Transverse colon (tissue), 4 donors: ENCODE measurements at regions not wholly inside any gene's neighbourhood (a gene's known extent, or its start where the extent isn't known, plus 50 kb on each side); places are given as distances from the start of the nearest gene placed in this dataset.

Experiments used
- DNase-seq: peaks from one replicate; pipeline ENCODE4 v3.0.0-alpha.2; 2019
- H3K27ac ChIP-seq, 4 donors: fragments of 200-600 bp; sonication (generic); 2 replicates each; pipeline ENCODE4 v1.5.1; 2016 to 2018; ENCODE audit warnings: inconsistent platforms in 4 of 4
- H3K27me3 ChIP-seq: fragments of 200-600 bp; sonication (generic); 2 replicates; pipeline ENCODE4 v1.5.1; 2017; ENCODE audit warnings: inconsistent platforms
- H3K36me3 ChIP-seq, 4 donors: fragments of 200-600 bp; sonication (generic); 2 replicates each; pipeline ENCODE4 v1.5.1; 2017 to 2019; ENCODE audit warnings: inconsistent platforms in 4 of 4
- H3K4me1 ChIP-seq, 4 donors: fragments of 200-600 bp; sonication (generic); 2 replicates each; pipeline ENCODE4 v1.5.1; 2017 to 2020; ENCODE audit warnings: inconsistent platforms in 4 of 4
- H3K4me3 ChIP-seq, 4 donors: fragments of 200-600 bp; sonication (generic); 1 replicate in 1 of 4; 2 replicates in 3 of 4; pipeline versions ENCODE4 v1.5.1 to v1.6.1; 2017 to 2019; ENCODE audit warnings: inconsistent platforms in 4 of 4
- H3K9me3 ChIP-seq, 2 donors: fragments of 200-600 bp; sonication (generic); 2 replicates each; pipeline ENCODE4 v1.5.1; 2017 to 2019; ENCODE audit warnings: inconsistent platforms in 2 of 2
- EP300 ChIP-seq: sonication (generic); formaldehyde crosslinking; IDR thresholded peaks from one replicate; pipeline ENCODE4 v1.6.1; 2017; ENCODE audit warnings: antibody characterized with exemption, low read depth
- POLR2A ChIP-seq: fragments of 450-650 bp; IDR thresholded peaks from one replicate; pipeline ENCODE4 v1.6.1; 2016; ENCODE audit warnings: antibody characterized with exemption, mild to moderate bottlenecking, moderate library complexity
- POLR2AphosphoS5 ChIP-seq, 3 donors: sonication (generic); formaldehyde crosslinking; IDR thresholded peaks; one replicate each; pipeline ENCODE4 v1.6.1; 2016; ENCODE audit warnings: antibody characterized with exemption in 3 of 3
- WGBS, 2 donors: methylation state at CpG; one replicate each; pipeline ENCODE4 v1.1.5; 2018; ENCODE audit warnings: low coverage in 1 of 2; 5-methylcytosine and 5-hydroxymethylcytosine counted together
- in situ Hi-C, 4 donors: fragments of 200-750 bp; cut with MboI; loops; one replicate each; pipeline versions ENCODE4 v1.15.0 to v1.15.1; 2017; ENCODE audit warnings: low sequenced_read_pairs in 3 of 4, low pct_ligation_motif_present in 1 of 4, low pct_unique_long_range_greater_than_20kb in 1 of 4
- intact Hi-C: fragments of 100-400 bp; cut with DNase I; formaldehyde crosslinking; loops from one replicate; pipeline ENCODE4 v1.15.1; 2023; ENCODE audit warnings: low total_unique reads
- TF ChIP-seq, protein P1 (sequence below), 5 experiments: fragments of 200-600 bp in 3 of 5; fragments of 450-650 bp in 2 of 5; sonication (generic) in 3 of 5; IDR thresholded peaks; 1 replicate in 2 of 5; 2 replicates in 3 of 5; pipeline ENCODE4 v1.5.1; 2016 to 2017; ENCODE audit warnings: antibody characterized with exemption in 5 of 5, inconsistent platforms in 3 of 5, mild to moderate bottlenecking in 2 of 5, moderate library complexity in 1 of 5

DNA sequence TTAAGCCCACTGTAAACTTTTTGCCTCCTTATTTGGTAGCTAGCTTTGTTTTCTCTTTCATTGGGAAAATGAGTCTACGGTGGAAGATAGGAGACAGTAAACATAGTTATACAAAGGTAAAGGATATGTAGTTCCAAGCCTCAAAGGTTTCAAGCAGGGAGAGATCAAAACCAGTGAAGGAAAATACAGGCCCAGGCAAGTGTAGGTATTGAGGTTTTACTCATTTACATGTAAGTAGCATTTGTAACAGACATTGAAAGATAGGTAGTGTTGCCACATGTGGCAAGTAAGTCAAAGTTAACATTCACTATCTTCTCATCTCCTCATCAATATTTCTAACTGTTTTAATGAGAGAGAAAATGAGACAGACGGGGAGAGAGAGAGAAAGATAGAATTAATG is 136.5 kb downstream of the RTL3 start:
- no peak for DNase-seq
- Histone ChIP-seq H3K36me3 (no peaks in the 10 kb centered on the region), H3K27me3 (no peaks in the 10 kb centered on the region), H3K4me1 (no peaks in the 10 kb centered on the region), H3K9me3 (no peaks in the 10 kb centered on the region), H3K4me3 (no peak overlapping the region), H3K27ac (no peak overlapping the region)
- TF ChIP-seq POLR2A (no peak), POLR2AphosphoS5 (IDR thresholded peaks at IDR 0.05) (no peak), EP300 (no peak)
- TF ChIP-seq, protein P1, sequence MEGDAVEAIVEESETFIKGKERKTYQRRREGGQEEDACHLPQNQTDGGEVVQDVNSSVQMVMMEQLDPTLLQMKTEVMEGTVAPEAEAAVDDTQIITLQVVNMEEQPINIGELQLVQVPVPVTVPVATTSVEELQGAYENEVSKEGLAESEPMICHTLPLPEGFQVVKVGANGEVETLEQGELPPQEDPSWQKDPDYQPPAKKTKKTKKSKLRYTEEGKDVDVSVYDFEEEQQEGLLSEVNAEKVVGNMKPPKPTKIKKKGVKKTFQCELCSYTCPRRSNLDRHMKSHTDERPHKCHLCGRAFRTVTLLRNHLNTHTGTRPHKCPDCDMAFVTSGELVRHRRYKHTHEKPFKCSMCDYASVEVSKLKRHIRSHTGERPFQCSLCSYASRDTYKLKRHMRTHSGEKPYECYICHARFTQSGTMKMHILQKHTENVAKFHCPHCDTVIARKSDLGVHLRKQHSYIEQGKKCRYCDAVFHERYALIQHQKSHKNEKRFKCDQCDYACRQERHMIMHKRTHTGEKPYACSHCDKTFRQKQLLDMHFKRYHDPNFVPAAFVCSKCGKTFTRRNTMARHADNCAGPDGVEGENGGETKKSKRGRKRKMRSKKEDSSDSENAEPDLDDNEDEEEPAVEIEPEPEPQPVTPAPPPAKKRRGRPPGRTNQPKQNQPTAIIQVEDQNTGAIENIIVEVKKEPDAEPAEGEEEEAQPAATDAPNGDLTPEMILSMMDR (IDR thresholded peaks at IDR 0.05) = no peak
- in situ Hi-C loops = no loop called here
- 65 to 100% methylated on average over 1 to 2 of the region's 2 CpGs for WGBS, 2 donors
- intact Hi-C loops = no loop called here

DNA sequence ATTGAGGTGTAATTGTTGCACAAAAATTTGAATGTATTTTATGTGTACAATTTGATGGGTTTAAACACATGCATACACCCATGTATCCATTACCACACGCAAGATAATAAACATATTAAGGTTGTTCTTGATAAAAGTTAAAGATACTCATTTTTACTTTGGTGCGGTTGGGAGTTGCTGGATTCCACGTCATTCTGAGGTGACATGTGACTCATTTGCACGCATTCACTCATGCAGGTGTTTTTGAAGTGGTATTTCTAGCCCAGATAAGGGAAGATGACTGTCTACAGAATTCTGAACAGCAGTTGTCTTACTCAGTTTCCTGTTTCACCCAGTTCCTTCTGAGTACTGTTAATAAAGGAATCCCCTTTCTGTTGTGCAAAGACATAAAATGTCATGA is 142.0 kb downstream of the RTL3 start:
- Histone ChIP-seq H3K27me3 (no peaks in the 10 kb centered on the region), H3K9me3 (no peaks in the 10 kb centered on the region), H3K36me3 (no peaks in the 10 kb centered on the region), H3K27ac (no peak overlapping the region), H3K4me1 (no peaks in the 10 kb centered on the region), H3K4me3 (no peak overlapping the region)
- TF ChIP-seq, protein P1 (IDR thresholded peaks at IDR 0.05) = no peak
- TF ChIP-seq EP300 = no peak
- no peak for TF ChIP-seq POLR2AphosphoS5 (IDR thresholded peaks at IDR 0.05)
- no peak for TF ChIP-seq POLR2A
- intact Hi-C loops (no loop called here), in situ Hi-C loops (no loop called here)
- DNase-seq = no peak
- WGBS, 2 donors = 47 to 67% methylated on average over 2 to 4 of the region's 4 CpGs

DNA sequence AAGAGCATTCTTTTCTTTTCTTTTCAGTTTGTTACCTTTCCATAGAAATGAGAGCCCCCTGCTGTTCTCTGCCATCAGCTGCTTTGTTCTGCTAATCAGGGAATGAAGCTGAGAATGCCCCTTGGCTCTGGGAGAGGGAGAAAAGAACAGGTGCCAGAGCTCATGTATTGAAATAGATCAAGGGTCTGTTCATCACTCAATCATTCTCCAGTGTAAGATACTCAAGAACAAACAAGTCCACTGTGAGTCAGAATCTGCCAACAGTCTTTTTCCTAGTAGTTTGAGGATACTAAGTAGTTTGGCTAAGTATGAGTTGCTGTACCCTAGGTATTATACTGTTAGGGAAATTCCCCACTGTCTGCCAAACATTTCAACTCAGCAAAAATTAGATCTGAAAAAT is 144.3 kb downstream of the RTL3 start:
- no peak overlapping the region for H3K27ac ChIP-seq
- no peaks in the 10 kb centered on the region for H3K27me3 ChIP-seq
- H3K9me3 ChIP-seq = no peaks in the 10 kb centered on the region
- DNase-seq = no peak
- in situ Hi-C loops = no loop called here
- intact Hi-C loops = no loop called here
- no peak overlapping the region for H3K4me3 ChIP-seq
- H3K4me1 ChIP-seq = no peaks in the 10 kb centered on the region
- H3K36me3 ChIP-seq = no peaks in the 10 kb centered on the region
- TF ChIP-seq, protein P1 (IDR thresholded peaks at IDR 0.05) = no peak
- TF ChIP-seq EP300 = no peak
- TF ChIP-seq POLR2AphosphoS5 (IDR thresholded peaks at IDR 0.05) = no peak
- no peak for TF ChIP-seq POLR2A

DNA sequence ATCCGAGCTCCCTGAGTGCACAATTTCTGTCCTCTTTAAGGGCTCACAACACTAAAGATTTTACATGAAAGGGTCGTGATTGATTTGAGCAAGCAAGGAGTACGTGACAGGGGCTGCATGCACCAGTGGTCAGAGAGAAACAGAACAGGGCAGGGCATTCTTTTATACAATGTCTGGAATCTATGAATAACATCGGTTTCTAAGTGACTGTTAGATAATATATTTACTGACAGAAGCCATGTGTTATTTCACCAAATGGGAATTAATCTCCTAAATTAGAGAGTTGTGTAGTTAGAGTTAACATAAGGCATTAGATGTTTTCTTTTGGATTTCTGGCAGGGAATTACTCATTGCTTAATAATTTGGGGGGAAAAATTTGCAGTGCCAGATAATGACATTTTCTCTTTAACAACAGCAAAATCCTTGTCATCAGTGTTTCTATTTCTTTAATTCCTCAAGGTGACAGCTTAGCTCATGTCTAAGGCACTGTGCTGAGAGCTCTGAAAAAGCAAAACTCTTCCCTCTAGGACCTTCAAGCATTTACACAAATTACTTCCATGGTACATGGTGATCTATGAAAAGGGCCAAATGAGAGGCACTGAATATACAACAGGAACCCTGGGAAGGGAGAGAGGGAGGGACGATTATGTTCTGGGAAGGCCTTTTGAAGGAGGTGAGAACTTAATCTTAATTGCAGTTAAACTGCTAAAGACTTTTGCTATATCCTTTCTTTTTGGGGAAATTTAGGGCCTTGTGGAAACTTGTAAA is 145.0 kb downstream of the RTL3 start:
- Histone ChIP-seq H3K4me3 (no peak overlapping the region), H3K4me1 (no peaks in the 10 kb centered on the region), H3K27ac (no peak overlapping the region), H3K36me3 (no peaks in the 10 kb centered on the region), H3K9me3 (no peaks in the 10 kb centered on the region), H3K27me3 (no peaks in the 10 kb centered on the region)
- WGBS, 2 donors = 52% methylated on average over 5 of the region's 5 CpGs; no CpG with 5 or more reads in 1 of the 2 donors
- DNase-seq = no peak
- TF ChIP-seq POLR2A (no peak), POLR2AphosphoS5 (IDR thresholded peaks at IDR 0.05) (no peak), EP300 (no peak)
- TF ChIP-seq, protein P1 (IDR thresholded peaks at IDR 0.05) = no peak
- in situ Hi-C loops (no loop called here), intact Hi-C loops (no loop called here)
